B cell (primary cell): ENCODE measurements at regions not wholly inside any gene's neighbourhood (a gene's known extent, or its start where the extent isn't known, plus 50 kb on each side); places are given as distances from the start of the nearest gene placed in this dataset.
A peak's percentile ranks its signal among the peaks of the same experiment; 100 is the strongest.

ENCODE experiments used
- ATAC-seq: fragments of 200-7000 bp; cut with Tn5 transposase; one replicate; pipeline ENCODE4 v1.10.0; 2021; ENCODE audit warnings: low read depth, mild to moderate bottlenecking, moderate number of reproducible peaks, moderate library complexity
- CTCF ChIA-PET: fragments of 350-600 bp; sonication (Branson Sonifier 250); formaldehyde crosslinking; loops from one replicate; lab custom pipeline; 2021; ENCODE audit warnings: antibody characterized with exemption, inconsistent platforms; lab: Charles Lee
- POLR2A ChIA-PET: fragments of 350-600 bp; sonication (Branson Sonifier 250); formaldehyde crosslinking; loops from one replicate; lab custom pipeline; 2021; ENCODE audit warnings: antibody characterized with exemption; lab: Charles Lee
- DNase-seq: peaks from one replicate; pipeline ENCODE4 v3.0.0; 2013
- H2AFZ ChIP-seq: 2 replicates; pipeline ENCODE4 v1.6.1; 2012; ENCODE audit warnings: mild to moderate bottlenecking, low read depth, low read length; ENCODE audit not compliant: insufficient read depth, poor library complexity, severe bottlenecking
- H3K27ac ChIP-seq, 2 donors: 1 replicate in 1 of 2; 2 replicates in 1 of 2; pipeline ENCODE4 v1.5.1; 2012 to 2013; ENCODE audit warnings: low read length in 2 of 2, mild to moderate bottlenecking in 2 of 2, moderate library complexity in 1 of 2
- H3K27me3 ChIP-seq, 4 experiments: fragments of 200-600 bp in 1 of 4; sonication (generic) in 1 of 4; replicated peaks in 1 of 4; 1 replicate in 2 of 4; 2 replicates in 2 of 4; pipeline versions ENCODE4 v1.6.1 to v1.7.0; 2013 to 2016; ENCODE audit warnings: low read length in 3 of 4, mild to moderate bottlenecking in 2 of 4, mixed read lengths in 1 of 4, moderate library complexity in 1 of 4; ENCODE audit not compliant: insufficient read depth in 4 of 4, control insufficient read depth in 3 of 4; ENCODE audit errors: control extremely low read depth in 1 of 4
- H3K36me3 ChIP-seq, 2 experiments: replicated peaks in 1 of 2; 1 replicate in 1 of 2; 2 replicates in 1 of 2; pipeline versions ENCODE4 v1.6.1 to v1.7.1; 2013; ENCODE audit warnings: low read length in 1 of 2; ENCODE audit not compliant: insufficient read depth in 2 of 2, control insufficient read depth in 1 of 2; ENCODE audit errors: control extremely low read depth in 1 of 2, extremely low read depth in 1 of 2
- H3K4me1 ChIP-seq, 2 donors: fragments of 200-600 bp in 1 of 2; sonication (generic) in 1 of 2; 1 replicate in 1 of 2; 2 replicates in 1 of 2; pipeline versions ENCODE4 v1.5.1 to v1.6.1; 2013 to 2017; ENCODE audit warnings: low read length in 2 of 2; ENCODE audit not compliant: control insufficient read depth in 2 of 2, insufficient read depth in 2 of 2
- H3K4me2 ChIP-seq: replicated peaks from 2 replicates; pipeline ENCODE3; 2012; ENCODE audit warnings: mild to moderate bottlenecking, low read depth, low read length; ENCODE audit not compliant: poor library complexity, severe bottlenecking
- H3K4me3 ChIP-seq, 5 experiments: fragments of 200-600 bp in 1 of 5; sonication (generic) in 1 of 5; 1 replicate in 3 of 5; 2 replicates in 2 of 5; pipeline versions ENCODE4 v1.5.1 to v1.7.0; 2011 to 2016; ENCODE audit warnings: low read length in 4 of 5, mild to moderate bottlenecking in 4 of 5, low read depth in 2 of 5, control low read depth in 1 of 5, moderate library complexity in 1 of 5; ENCODE audit not compliant: insufficient read depth in 1 of 5; ENCODE audit errors: control extremely low read depth in 1 of 5, extremely low read depth in 1 of 5
- H3K79me2 ChIP-seq: fragments of 200-600 bp; sonication (generic); one replicate; pipeline ENCODE4 v1.6.0; 2016; ENCODE audit warnings: low read length; ENCODE audit not compliant: control insufficient read depth, insufficient read depth
- H3K9ac ChIP-seq: fragments of 200-600 bp; sonication (generic); 2 replicates; pipeline ENCODE4 v1.6.1; 2017; ENCODE audit warnings: mild to moderate bottlenecking, low read length, moderate library complexity
- H3K9me3 ChIP-seq, 3 donors: one replicate each; pipeline versions ENCODE4 v1.6.1 to v1.7.1; 2013; ENCODE audit warnings: low read length in 2 of 3; ENCODE audit not compliant: control insufficient read depth in 2 of 3, insufficient read depth in 1 of 3; ENCODE audit errors: control extremely low read depth in 1 of 3
- H4K20me1 ChIP-seq: 2 replicates; pipeline ENCODE4 v1.6.0; 2012; ENCODE audit warnings: mild to moderate bottlenecking, low read length; ENCODE audit not compliant: insufficient read depth, control insufficient read depth, poor library complexity, severe bottlenecking
- H3K27ac Mint-ChIP-seq: one replicate; pipeline ENCODE4 v1.8.0; 2021; ENCODE audit warnings: mixed read lengths
- H3K27me3 Mint-ChIP-seq: one replicate; pipeline ENCODE4 v1.8.0; 2021; ENCODE audit warnings: mixed read lengths
- H3K4me1 Mint-ChIP-seq: one replicate; pipeline ENCODE4 v1.8.0; 2021; ENCODE audit warnings: mixed read lengths
- H3K4me3 Mint-ChIP-seq: one replicate; pipeline ENCODE4 v1.8.0; 2021; ENCODE audit warnings: mixed read lengths
- H3K9me3 Mint-ChIP-seq: one replicate; pipeline ENCODE4 v1.8.0; 2022; ENCODE audit warnings: mixed read lengths; ENCODE audit not compliant: insufficient read depth
- CTCF ChIP-seq: fragments of 200-600 bp; IDR thresholded peaks from one replicate; pipeline ENCODE4 v1.8.0; 2022; ENCODE audit warnings: antibody characterized with exemption, mild to moderate bottlenecking
- EZH2 ChIP-seq: IDR thresholded peaks from 2 replicates; pipeline ENCODE4 v1.6.1; 2012; ENCODE audit warnings: borderline replicate concordance, low read depth, mild to moderate bottlenecking, moderate library complexity, low read length; ENCODE audit not compliant: insufficient read depth, poor library complexity, severe bottlenecking
- WGBS: methylation state at CpG from one replicate; pipeline ENCODE4 v1.1.5; 2013; ENCODE audit warnings: missing lambda C conversion rate; ENCODE audit not compliant: insufficient coverage; 5-methylcytosine and 5-hydroxymethylcytosine counted together
- intact Hi-C: fragments of 100-400 bp; cut with micrococcal nuclease; formaldehyde crosslinking; loops from one replicate; pipeline ENCODE4 v1.10.0; 2022

GRCh38 chr1:98048244-98048643 is 127.4 kb upstream of the DPYD start:
- no peaks in the 10 kb centered on the region for H4K20me1 ChIP-seq
- H3K27ac Mint-ChIP-seq = no peak overlapping the region
- H3K4me2 ChIP-seq = peak overlapping the region; percentile 13
- H3K9me3 ChIP-seq = peaks cover 0 to 10% (median 5%) of the 10 kb centered on the region in 3 donors
- H2AFZ ChIP-seq = no peak overlapping the region
- H3K4me3 ChIP-seq = no peak overlapping the region
- H3K27ac ChIP-seq = no peak overlapping the region
- H3K9me3 Mint-ChIP-seq = no peaks in the 10 kb centered on the region
- no peak for ATAC-seq
- H3K4me3 Mint-ChIP-seq = no peak overlapping the region
- intact Hi-C loops = loop anchor here (5.0 kb wide), 1 partner anchor 126 kb away; the partner anchor contains the start of gene DPYD
- ChIA-PET CTCF (no interaction called here), POLR2A (no interaction called here)
- H3K4me1 ChIP-seq = peaks cover 24 to 34% of the 10 kb centered on the region in 2 donors
- H3K27me3 ChIP-seq = peaks cover 1 to 66% (median 58%) of the 10 kb centered on the region in 4 experiments
- WGBS = 2% methylated on average over 15 of the region's 15 CpGs
- TF ChIP-seq EZH2 = no peak
- TF ChIP-seq CTCF = no peak
- H3K36me3 ChIP-seq = no peaks in the 10 kb centered on the region
- H3K27me3 Mint-ChIP-seq = peaks cover 78% of the 10 kb centered on the region
- peaks cover 29% of the 10 kb centered on the region for H3K4me1 Mint-ChIP-seq
- peak; percentile 50 for DNase-seq
- H3K79me2 ChIP-seq = no peaks in the 10 kb centered on the region
- no peak overlapping the region for H3K9ac ChIP-seq

GRCh38 chr1:98047171-98047570 is 126.3 kb upstream of the DPYD start:
- Mint-ChIP-seq H3K27me3 (peaks cover 77% of the 10 kb centered on the region), H3K27ac (no peak overlapping the region), H3K4me3 (peak overlapping the region; percentile 29), H3K4me1 (peaks cover 24% of the 10 kb centered on the region), H3K9me3 (no peaks in the 10 kb centered on the region)
- H3K27me3 ChIP-seq = peaks cover 1 to 62% (median 55%) of the 10 kb centered on the region in 4 experiments
- WGBS = no CpG with 5 or more reads among the region's 1 CpG
- H3K9ac ChIP-seq = no peak overlapping the region
- DNase-seq = no peak
- no peak overlapping the region for H3K4me2 ChIP-seq
- POLR2A ChIA-PET = no interaction called here
- H3K9me3 ChIP-seq = peaks cover 0 to 10% (median 5%) of the 10 kb centered on the region in 3 donors
- CTCF ChIA-PET = interaction anchor here (1.2 kb wide), 1 partner anchor 9 kb away, joined by 4 read pairs; no protein-coding TSS in a partner anchor
- no peak overlapping the region for H3K27ac ChIP-seq
- TF ChIP-seq EZH2 = no peak
- TF ChIP-seq CTCF = no peak
- peaks cover 20 to 32% of the 10 kb centered on the region in 2 donors for H3K4me1 ChIP-seq
- no peak for ATAC-seq
- no peaks in the 10 kb centered on the region for H3K36me3 ChIP-seq
- H2AFZ ChIP-seq = no peak overlapping the region
- H4K20me1 ChIP-seq = no peaks in the 10 kb centered on the region
- H3K79me2 ChIP-seq = no peaks in the 10 kb centered on the region
- H3K4me3 ChIP-seq = no peak overlapping the region
- intact Hi-C loops = loop anchor here (5.0 kb wide), 1 partner anchor 125 kb away; the partner anchor contains the start of gene DPYD
